Panc1 (cell line): ENCODE measurements at regions not wholly inside any gene's neighbourhood (a gene's known extent, or its start where the extent isn't known, plus 50 kb on each side); places are given as distances from the start of the nearest gene placed in this dataset.

ENCODE experiments used
- ATAC-seq: fragments of 200-7000 bp; cut with Tn5 transposase; 2 replicates; pipeline ENCODE4 v1.9.1; 2020; ENCODE audit warnings: mild to moderate bottlenecking, moderate library complexity
- BruUV-seq: library from RNA; stranded (reverse); fragments of 400-500 nt; replicated peaks from 2 replicates; lab custom pipeline; 2021; lab: Mats Ljungman, UMichigan
- CTCF ChIA-PET: fragments of 300-600 bp; sonication (Branson Sonifier 250); formaldehyde crosslinking; loops from one replicate; lab custom pipeline; 2022; ENCODE audit warnings: antibody characterized with exemption; lab: Charles Lee
- POLR2A ChIA-PET: fragments of 300-600 bp; sonication (Branson Sonifier 250); formaldehyde crosslinking; loops from one replicate; lab custom pipeline; 2022; ENCODE audit warnings: antibody characterized with exemption; lab: Charles Lee
- DNase-seq: peaks from one replicate; pipeline ENCODE4 v3.0.0-alpha.2; 2010; ENCODE audit warnings: low read depth, low spot score
- H3K27ac ChIP-seq: 2 replicates; pipeline ENCODE4 v1.5.1; 2011; ENCODE audit warnings: mild to moderate bottlenecking, low read length, inconsistent platforms
- H3K27me3 ChIP-seq: fragments of 200-500 bp; sonication (Bioruptor generic); 2 replicates; pipeline ENCODE4 v1.6.0; 2014; ENCODE audit warnings: low read length, inconsistent platforms; ENCODE audit not compliant: control insufficient read depth, insufficient read depth
- H3K36me3 ChIP-seq: fragments of 200-500 bp; sonication (Bioruptor generic); 2 replicates; pipeline ENCODE4 v1.5.1; 2014; ENCODE audit warnings: inconsistent platforms, mild to moderate bottlenecking, low read length, moderate library complexity; ENCODE audit not compliant: control insufficient read depth, insufficient read depth
- H3K4me1 ChIP-seq: 2 replicates; pipeline ENCODE4 v1.5.1; 2011; ENCODE audit warnings: inconsistent platforms, mild to moderate bottlenecking, low read length, moderate library complexity; ENCODE audit not compliant: control insufficient read depth, insufficient read depth
- H3K4me3 ChIP-seq, 2 experiments: 2 replicates each; pipeline ENCODE4 v1.5.1; 2011 to 2012; ENCODE audit warnings: low read depth in 2 of 2, low read length in 2 of 2, mild to moderate bottlenecking in 2 of 2, inconsistent platforms in 1 of 2, moderate library complexity in 1 of 2
- H3K9me3 ChIP-seq: fragments of 200-500 bp; sonication (Bioruptor generic); 2 replicates; pipeline ENCODE4 v1.5.1; 2014; ENCODE audit warnings: low read depth, mild to moderate bottlenecking, inconsistent platforms, low read length, moderate library complexity; ENCODE audit not compliant: control insufficient read depth, insufficient read depth
- CTCF ChIP-seq: fragments of 450-650 bp; IDR thresholded peaks from 2 replicates; pipeline ENCODE4 v1.5.1; 2017; ENCODE audit warnings: mild to moderate bottlenecking
- POLR2AphosphoS5 ChIP-seq: IDR thresholded peaks from 2 replicates; pipeline ENCODE4 v1.6.1; 2012; ENCODE audit warnings: mild to moderate bottlenecking, low read depth, low read length, moderate library complexity
- REST ChIP-seq, 2 experiments: IDR thresholded peaks; 2 replicates each; pipeline ENCODE4 v1.6.1; 2011 to 2012; ENCODE audit warnings: low read depth in 2 of 2, control low read depth in 1 of 2, low read length in 1 of 2, mild to moderate bottlenecking in 1 of 2, moderate library complexity in 1 of 2; ENCODE audit not compliant: insufficient read depth in 1 of 2
- SIN3A ChIP-seq: IDR thresholded peaks from 2 replicates; pipeline ENCODE4 v1.6.1; 2012; ENCODE audit warnings: low read depth, mild to moderate bottlenecking, low read length, moderate library complexity, borderline replicate concordance; ENCODE audit not compliant: insufficient read depth
- TCF7L2 ChIP-seq: IDR thresholded peaks from 2 replicates; pipeline ENCODE4 v1.6.1; 2011; ENCODE audit warnings: mild to moderate bottlenecking, low read depth, low read length, inconsistent platforms
- in situ Hi-C: cut with HindIII; loops from 2 replicates; pipeline ENCODE4 v1.10.0; 2016; ENCODE audit warnings: low sequenced_read_pairs, low pct_unique_long_range_greater_than_20kb
- intact Hi-C: fragments of 100-400 bp; cut with micrococcal nuclease; formaldehyde crosslinking; loops from one replicate; pipeline ENCODE4 v1.10.0; 2022; ENCODE audit not compliant: unreplicated experiment

GRCh38 chr15:93298901-93299300, 209.9 kb upstream of the RGMA start:
- no peak overlapping the region for H3K27ac ChIP-seq
- TF ChIP-seq CTCF (no peak), POLR2AphosphoS5 (no peak), REST (IDR thresholded peaks at IDR 0.05; ENCODE audit: insufficient read depth in 1 of 2, low read depth in 2 of 2, low read length in 1 of 2) (no peak), SIN3A (no peak), TCF7L2 (no peak)
- H3K9me3 ChIP-seq, result no peaks in the 10 kb centered on the region
- CTCF ChIA-PET, result no interaction called here
- no TSS peak for BruUV-seq
- intact Hi-C loops (no loop called here), in situ Hi-C loops (no loop called here)
- no peaks in the 10 kb centered on the region for H3K27me3 ChIP-seq
- DNase-seq (no peak), ATAC-seq (no peak)
- H3K36me3 ChIP-seq, result no peaks in the 10 kb centered on the region
- POLR2A ChIA-PET, result no interaction called here
- H3K4me3 ChIP-seq, result no peak overlapping the region
- no peaks in the 10 kb centered on the region for H3K4me1 ChIP-seq

DNA sequence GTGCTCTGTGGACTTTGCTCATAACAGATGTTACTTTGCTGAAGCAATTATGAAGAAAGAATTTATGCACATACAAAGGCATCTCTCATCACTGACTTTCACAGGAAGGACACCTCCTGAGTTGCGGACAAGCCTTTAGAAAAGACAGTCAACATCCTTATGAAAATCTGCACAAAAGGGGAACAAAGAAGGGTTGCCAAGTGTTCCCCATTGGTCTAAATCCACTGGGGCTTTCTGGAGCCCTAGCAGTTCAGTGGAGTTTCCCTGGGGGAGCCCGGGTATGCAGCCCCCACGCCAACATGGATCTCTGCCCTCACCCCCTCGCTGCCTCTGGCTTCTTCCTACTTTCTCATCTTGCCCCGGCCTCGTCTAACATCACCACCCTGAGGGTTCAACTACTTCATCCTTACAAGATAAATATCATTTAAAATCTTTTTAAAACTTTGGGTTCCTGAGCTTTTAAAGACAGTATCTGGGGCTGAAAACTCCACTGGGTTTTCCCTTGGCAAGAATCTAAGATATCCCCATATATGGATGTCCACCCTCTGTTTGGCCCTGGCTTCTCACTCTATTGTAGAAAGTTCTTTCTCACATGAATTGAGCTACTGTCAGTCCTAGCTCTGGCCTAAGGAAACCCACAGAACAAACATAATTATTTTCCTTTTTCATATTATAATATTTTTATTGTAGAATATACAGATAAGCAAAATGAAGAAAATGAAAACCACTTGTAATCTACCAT, 207.9 kb upstream of the RGMA start:
- Histone ChIP-seq H3K27ac (no peak overlapping the region), H3K4me3 (no peak overlapping the region), H3K36me3 (no peaks in the 10 kb centered on the region), H3K27me3 (no peaks in the 10 kb centered on the region), H3K4me1 (no peaks in the 10 kb centered on the region), H3K9me3 (no peaks in the 10 kb centered on the region)
- in situ Hi-C loops, result no loop called here
- BruUV-seq, result no TSS peak
- DNase-seq (no peak), ATAC-seq (no peak)
- ChIA-PET POLR2A (no interaction called here), CTCF (no interaction called here)
- no peak for TF ChIP-seq TCF7L2
- TF ChIP-seq POLR2AphosphoS5, result no peak
- no peak for TF ChIP-seq SIN3A
- TF ChIP-seq REST (IDR thresholded peaks at IDR 0.05; ENCODE audit: insufficient read depth in 1 of 2, low read depth in 2 of 2, low read length in 1 of 2), result no peak
- no peak for TF ChIP-seq CTCF
- intact Hi-C loops, result no loop called here
